OCI-LY3 (cell line): ENCODE measurements at regions not wholly inside any gene's neighbourhood (a gene's known extent, or its start where the extent isn't known, plus 50 kb on each side); places are given as distances from the start of the nearest gene placed in this dataset.

Source experiments
- H2AFZ ChIP-seq: fragments of 200-600, 300-600 bp; shearing (Covaris generic); 2 replicates; pipeline ENCODE4 v1.6.0; 2014; ENCODE audit warnings: antibody characterized with exemption, low read depth, low read length
- H3K27ac ChIP-seq: fragments of 200-600, 300-600 bp; sonication (generic); 2 replicates; pipeline ENCODE4 v1.5.1; 2014; ENCODE audit warnings: mild to moderate bottlenecking, low read length, moderate library complexity, mixed read lengths
- H3K27me3 ChIP-seq: fragments of 200-600, 300-600 bp; sonication (generic); 2 replicates; pipeline ENCODE4 v1.6.1; 2014; ENCODE audit warnings: low read depth, low read length, mixed read lengths
- H3K36me3 ChIP-seq: fragments of 200-600, 300-600 bp; sonication (generic); replicated peaks from 2 replicates; pipeline ENCODE3; 2014; ENCODE audit warnings: low read depth, low read length, mixed read lengths
- H3K4me1 ChIP-seq: fragments of 300-600, 200-600 bp; sonication (generic); 2 replicates; pipeline ENCODE4 v1.6.1; 2014; ENCODE audit warnings: low read length, mixed read lengths
- H3K4me2 ChIP-seq: fragments of 200-600, 300-600 bp; sonication (generic); 2 replicates; pipeline ENCODE4 v1.6.1; 2014; ENCODE audit warnings: low read length, mixed read lengths
- H3K4me3 ChIP-seq: fragments of 300-600, 200-600 bp; sonication (generic); 2 replicates; pipeline ENCODE4 v1.5.1; 2014; ENCODE audit warnings: antibody characterized with exemption, mild to moderate bottlenecking, low read length, moderate library complexity
- H3K79me2 ChIP-seq: fragments of 300-600, 200-600 bp; shearing (Covaris generic); 2 replicates; pipeline ENCODE4 v1.6.1; 2014; ENCODE audit warnings: mild to moderate bottlenecking, low read length, mixed read lengths
- H3K9ac ChIP-seq: fragments of 300-600, 200-600 bp; shearing (Covaris generic); 2 replicates; pipeline ENCODE4 v1.6.0; 2014; ENCODE audit warnings: mild to moderate bottlenecking, low read length, moderate library complexity
- H3K9me3 ChIP-seq: fragments of 200-600, 300-600 bp; shearing (Covaris generic); 2 replicates; pipeline ENCODE4 v1.6.1; 2014; ENCODE audit warnings: low read length, mixed read lengths; ENCODE audit not compliant: insufficient read depth
- H4K20me1 ChIP-seq: fragments of 200-600, 300-600 bp; sonication (generic); 2 replicates; pipeline ENCODE4 v1.6.1; 2016; ENCODE audit warnings: low read length, mixed read lengths; ENCODE audit not compliant: insufficient read depth
- CTCF ChIP-seq: fragments of 200-600, 300-600 bp; sonication (generic); IDR thresholded peaks from 2 replicates; pipeline ENCODE4 v1.5.1; 2014; ENCODE audit warnings: antibody characterized with exemption, low read length, low read depth
- EZH2phosphoT487 ChIP-seq: fragments of 200-600 bp; shearing (Covaris generic); IDR thresholded peaks from 2 replicates; pipeline ENCODE4 v1.6.1; 2018; ENCODE audit warnings: antibody characterized with exemption, mixed run types, low read depth

- no peaks in the 10 kb centered on the region for H3K27me3 ChIP-seq
- no peak for TF ChIP-seq EZH2phosphoT487
- TF ChIP-seq CTCF: no peak
- no peaks in the 10 kb centered on the region for H3K4me1 ChIP-seq
- no peaks in the 10 kb centered on the region for H3K9me3 ChIP-seq
- no peaks in the 10 kb centered on the region for H4K20me1 ChIP-seq
- H3K4me2 ChIP-seq: no peak overlapping the region
- H3K27ac ChIP-seq: no peak overlapping the region
- no peaks in the 10 kb centered on the region for H3K79me2 ChIP-seq
- no peak overlapping the region for H3K9ac ChIP-seq
- no peak overlapping the region for H3K4me3 ChIP-seq
- H2AFZ ChIP-seq: no peak overlapping the region
- H3K36me3 ChIP-seq: no peaks in the 10 kb centered on the region
Observed at GRCh38 chr4:124104101-124104500, 608.4 kb downstream of the ANKRD50 start.

DNA sequence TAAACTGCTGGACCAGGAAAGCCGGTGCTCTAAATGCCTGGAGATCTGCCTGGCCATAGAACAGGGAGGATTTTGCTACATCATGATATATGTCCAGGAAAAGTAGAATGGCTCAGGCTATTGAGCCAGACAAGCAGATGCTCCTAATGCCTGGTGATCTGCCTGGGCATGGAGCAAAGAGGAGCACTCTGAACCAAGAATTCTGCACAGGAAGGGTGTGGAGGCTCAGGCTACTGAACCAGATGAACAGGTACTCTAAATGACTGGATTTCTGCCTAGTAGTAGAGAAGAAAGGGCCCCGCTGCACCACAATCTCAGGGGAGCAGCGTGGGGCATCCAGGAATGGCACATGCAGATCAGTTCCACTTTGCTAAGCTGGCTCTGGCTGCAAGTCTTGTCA is 607.9 kb downstream of the ANKRD50 start:
- no peaks in the 10 kb centered on the region for H3K27me3 ChIP-seq
- H3K4me3 ChIP-seq: no peak overlapping the region
- no peaks in the 10 kb centered on the region for H3K79me2 ChIP-seq
- no peaks in the 10 kb centered on the region for H3K9me3 ChIP-seq
- H2AFZ ChIP-seq: no peak overlapping the region
- H3K4me1 ChIP-seq: no peaks in the 10 kb centered on the region
- H4K20me1 ChIP-seq: no peaks in the 10 kb centered on the region
- H3K36me3 ChIP-seq: no peaks in the 10 kb centered on the region
- no peak overlapping the region for H3K27ac ChIP-seq
- H3K9ac ChIP-seq: no peak overlapping the region
- TF ChIP-seq EZH2phosphoT487 (no peak), CTCF (no peak)
- no peak overlapping the region for H3K4me2 ChIP-seq

GRCh38 chr4:124105212-124105611 is 607.3 kb downstream of the ANKRD50 start:
- Histone ChIP-seq H3K27ac (no peak overlapping the region), H3K4me2 (no peak overlapping the region), H3K4me3 (no peak overlapping the region), H3K4me1 (no peaks in the 10 kb centered on the region), H3K36me3 (no peaks in the 10 kb centered on the region), H3K79me2 (no peaks in the 10 kb centered on the region), H4K20me1 (no peaks in the 10 kb centered on the region), H3K27me3 (no peaks in the 10 kb centered on the region), H2AFZ (no peak overlapping the region), H3K9ac (no peak overlapping the region), H3K9me3 (no peaks in the 10 kb centered on the region)
- TF ChIP-seq CTCF: no peak
- no peak for TF ChIP-seq EZH2phosphoT487

DNA sequence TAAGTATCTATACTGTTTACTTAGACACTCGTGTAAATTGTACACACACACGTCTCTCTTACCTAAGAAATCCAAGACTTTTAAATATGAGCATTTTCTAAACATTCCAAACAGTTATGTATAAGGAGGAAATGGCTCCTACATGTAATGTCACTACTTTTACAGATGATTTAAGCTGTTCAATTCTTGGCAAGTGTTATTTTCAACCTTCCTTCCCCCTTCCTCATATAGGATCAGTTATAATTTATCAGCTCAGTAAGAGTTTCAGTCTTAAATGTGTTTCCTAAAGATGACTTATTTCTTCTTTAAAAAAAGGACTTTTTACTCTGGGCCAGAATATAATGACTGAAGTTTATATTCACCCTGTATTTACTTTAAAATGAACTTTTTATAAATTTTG is 601.1 kb downstream of the ANKRD50 start:
- no peak overlapping the region for H3K4me2 ChIP-seq
- no peaks in the 10 kb centered on the region for H3K36me3 ChIP-seq
- no peaks in the 10 kb centered on the region for H3K79me2 ChIP-seq
- no peak overlapping the region for H3K4me3 ChIP-seq
- H4K20me1 ChIP-seq: no peaks in the 10 kb centered on the region
- TF ChIP-seq CTCF (no peak), EZH2phosphoT487 (no peak)
- H3K9ac ChIP-seq: no peak overlapping the region
- H3K4me1 ChIP-seq: no peaks in the 10 kb centered on the region
- no peaks in the 10 kb centered on the region for H3K27me3 ChIP-seq
- H3K9me3 ChIP-seq: no peaks in the 10 kb centered on the region
- H2AFZ ChIP-seq: no peak overlapping the region
- no peak overlapping the region for H3K27ac ChIP-seq
